Activated CD8-positive, alpha-beta memory T cell treated with anti-CD3 and anti-CD28 coated beads, Interleukin-2, amount 10 ng/mL, durations not matched to agents 7 days and 5 days (primary cell): ENCODE measurements at regions not wholly inside any gene's neighbourhood (a gene's known extent, or its start where the extent isn't known, plus 50 kb on each side); places are given as distances from the start of the nearest gene placed in this dataset.

Source experiments
- ATAC-seq: fragments of 150-1000 bp; cut with Tn5 transposase; one replicate; pipeline ENCODE4 v1.10.0; 2021; ENCODE audit warnings: moderate library complexity
- CTCF ChIA-PET: fragments of 350-600 bp; sonication (Branson Sonifier 250); formaldehyde crosslinking; loops from one replicate; lab custom pipeline; 2021; ENCODE audit warnings: antibody characterized with exemption; lab: Charles Lee
- DNase-seq: peaks from one replicate; pipeline ENCODE4 v3.0.0-alpha.2; 2020
- H3K27ac Mint-ChIP-seq: one replicate; pipeline ENCODE4 v1.8.0; 2021; ENCODE audit warnings: mild to moderate bottlenecking, mixed read lengths
- H3K27me3 Mint-ChIP-seq: one replicate; pipeline ENCODE4 v1.8.0; 2021; ENCODE audit warnings: mixed read lengths
- H3K36me3 Mint-ChIP-seq: one replicate; pipeline ENCODE4 v1.8.0; 2021; ENCODE audit warnings: mild to moderate bottlenecking, mixed read lengths
- H3K4me1 Mint-ChIP-seq: one replicate; pipeline ENCODE4 v1.8.0; 2021; ENCODE audit warnings: mixed read lengths
- H3K4me3 Mint-ChIP-seq: one replicate; pipeline ENCODE4 v1.8.0; 2021; ENCODE audit warnings: mild to moderate bottlenecking, moderate library complexity, mixed read lengths
- H3K9me3 Mint-ChIP-seq: one replicate; pipeline ENCODE4 v1.8.0; 2022; ENCODE audit warnings: low read depth, mixed read lengths

GRCh38 chr22:48613566-48614200 is 1214.0 kb downstream of the BRD1 start:
- CTCF ChIA-PET = no interaction called here
- no peak for DNase-seq
- H3K27me3 Mint-ChIP-seq = no peaks in the 10 kb centered on the region
- no peak overlapping the region for H3K27ac Mint-ChIP-seq
- no peak for ATAC-seq
- no peaks in the 10 kb centered on the region for H3K4me1 Mint-ChIP-seq
- no peak overlapping the region for H3K4me3 Mint-ChIP-seq
- no peaks in the 10 kb centered on the region for H3K9me3 Mint-ChIP-seq
- H3K36me3 Mint-ChIP-seq = no peaks in the 10 kb centered on the region

GRCh38 chr22:48612077-48612995 is 1215.3 kb downstream of the BRD1 start:
- CTCF ChIA-PET = no interaction called here
- Mint-ChIP-seq H3K36me3 (peaks cover 3% of the 10 kb centered on the region), H3K4me3 (no peak overlapping the region), H3K9me3 (peaks cover 4% of the 10 kb centered on the region), H3K27ac (no peak overlapping the region), H3K4me1 (no peaks in the 10 kb centered on the region), H3K27me3 (no peaks in the 10 kb centered on the region)
- DNase-seq (no peak), ATAC-seq (no peak)

- Mint-ChIP-seq H3K4me1 (no peaks in the 10 kb centered on the region), H3K27me3 (no peaks in the 10 kb centered on the region), H3K36me3 (peaks cover 7% of the 10 kb centered on the region), H3K4me3 (no peak overlapping the region), H3K9me3 (peaks cover 15% of the 10 kb centered on the region), H3K27ac (no peak overlapping the region)
- ATAC-seq (no peak), DNase-seq (no peak)
- CTCF ChIA-PET = no interaction called here
Observed at GRCh38 chr22:48609279-48609865, 1218.3 kb downstream of the BRD1 start.

GRCh38 chr22:48607901-48608662 is 1219.6 kb downstream of the BRD1 start:
- Mint-ChIP-seq H3K4me3 (no peak overlapping the region), H3K27me3 (no peaks in the 10 kb centered on the region), H3K9me3 (peaks cover 15% of the 10 kb centered on the region), H3K36me3 (peaks cover 7% of the 10 kb centered on the region), H3K4me1 (no peaks in the 10 kb centered on the region), H3K27ac (no peak overlapping the region)
- no peak for ATAC-seq
- CTCF ChIA-PET = no interaction called here
- DNase-seq = no peak

- CTCF ChIA-PET = no interaction called here
- Mint-ChIP-seq H3K36me3 (peaks cover 7% of the 10 kb centered on the region), H3K9me3 (peaks cover 15% of the 10 kb centered on the region), H3K27me3 (no peaks in the 10 kb centered on the region), H3K27ac (no peak overlapping the region), H3K4me3 (no peak overlapping the region), H3K4me1 (no peaks in the 10 kb centered on the region)
- ATAC-seq = no peak
- DNase-seq = no peak
Observed at GRCh38 chr22:48606684-48607307, 1220.9 kb downstream of the BRD1 start.

GRCh38 chr22:48605856-48606481 is 1221.7 kb downstream of the BRD1 start:
- Mint-ChIP-seq H3K27ac (no peak overlapping the region), H3K4me3 (no peak overlapping the region), H3K9me3 (peaks cover 15% of the 10 kb centered on the region), H3K4me1 (no peaks in the 10 kb centered on the region), H3K36me3 (peaks cover 7% of the 10 kb centered on the region), H3K27me3 (no peaks in the 10 kb centered on the region)
- CTCF ChIA-PET = no interaction called here
- no peak for ATAC-seq
- DNase-seq = no peak

GRCh38 chr22:48605125-48605524 is 1222.5 kb downstream of the BRD1 start:
- no peaks in the 10 kb centered on the region for H3K27me3 Mint-ChIP-seq
- CTCF ChIA-PET = no interaction called here
- ATAC-seq = no peak
- no peak overlapping the region for H3K27ac Mint-ChIP-seq
- no peaks in the 10 kb centered on the region for H3K4me1 Mint-ChIP-seq
- H3K4me3 Mint-ChIP-seq = no peak overlapping the region
- peaks cover 7% of the 10 kb centered on the region for H3K36me3 Mint-ChIP-seq
- DNase-seq = no peak
- H3K9me3 Mint-ChIP-seq = peaks cover 15% of the 10 kb centered on the region

GRCh38 chr22:48603621-48604320 is 1223.9 kb downstream of the BRD1 start:
- DNase-seq (no peak), ATAC-seq (no peak)
- Mint-ChIP-seq H3K4me3 (no peak overlapping the region), H3K27me3 (no peaks in the 10 kb centered on the region), H3K36me3 (peaks cover 7% of the 10 kb centered on the region), H3K9me3 (peaks cover 19% of the 10 kb centered on the region), H3K4me1 (no peaks in the 10 kb centered on the region), H3K27ac (no peak overlapping the region)
- CTCF ChIA-PET = no interaction called here

GRCh38 chr22:48602805-48603518 is 1224.7 kb downstream of the BRD1 start:
- H3K4me1 Mint-ChIP-seq = no peaks in the 10 kb centered on the region
- peaks cover 15% of the 10 kb centered on the region for H3K9me3 Mint-ChIP-seq
- CTCF ChIA-PET = no interaction called here
- no peak overlapping the region for H3K4me3 Mint-ChIP-seq
- H3K36me3 Mint-ChIP-seq = peaks cover 4% of the 10 kb centered on the region
- no peak overlapping the region for H3K27ac Mint-ChIP-seq
- DNase-seq (no peak), ATAC-seq (no peak)
- H3K27me3 Mint-ChIP-seq = no peaks in the 10 kb centered on the region

- Mint-ChIP-seq H3K27me3 (no peaks in the 10 kb centered on the region), H3K4me1 (no peaks in the 10 kb centered on the region), H3K9me3 (peaks cover 11% of the 10 kb centered on the region), H3K27ac (no peak overlapping the region), H3K36me3 (peaks cover 4% of the 10 kb centered on the region), H3K4me3 (no peak overlapping the region)
- ATAC-seq (no peak), DNase-seq (no peak)
- CTCF ChIA-PET = no interaction called here
Observed at GRCh38 chr22:48600681-48601080, 1227.0 kb downstream of the BRD1 start.

GRCh38 chr22:48600171-48600570 is 1227.5 kb downstream of the BRD1 start:
- ATAC-seq (no peak), DNase-seq (no peak)
- H3K4me1 Mint-ChIP-seq = no peaks in the 10 kb centered on the region
- H3K27me3 Mint-ChIP-seq = no peaks in the 10 kb centered on the region
- peaks cover 9% of the 10 kb centered on the region for H3K9me3 Mint-ChIP-seq
- no peak overlapping the region for H3K27ac Mint-ChIP-seq
- H3K36me3 Mint-ChIP-seq = peaks cover 3% of the 10 kb centered on the region
- no peak overlapping the region for H3K4me3 Mint-ChIP-seq
- CTCF ChIA-PET = no interaction called here

- Mint-ChIP-seq H3K4me1 (no peaks in the 10 kb centered on the region), H3K36me3 (no peaks in the 10 kb centered on the region), H3K27ac (no peak overlapping the region), H3K9me3 (peaks cover 4% of the 10 kb centered on the region), H3K4me3 (no peak overlapping the region), H3K27me3 (no peaks in the 10 kb centered on the region)
- DNase-seq (no peak), ATAC-seq (no peak)
- CTCF ChIA-PET = no interaction called here
Observed at GRCh38 chr22:48599346-48599745, 1228.3 kb downstream of the BRD1 start.
